GM18511 (cell line): ENCODE measurements at regions not wholly inside any gene's neighbourhood (a gene's known extent, or its start where the extent isn't known, plus 50 kb on each side); places are given as distances from the start of the nearest gene placed in this dataset.

Experiments used
- ATAC-seq: cut with Tn5 transposase; IDR thresholded peaks from one replicate; pipeline ENCODE4 v1.9.1; 2021; ENCODE audit warnings: mild to moderate bottlenecking, moderate library complexity; ENCODE audit not compliant: unreplicated experiment

- ATAC-seq, result no peak
These were observed 69.0 kb upstream of the ZSWIM6 start for GRCh38 chr5:61263072-61263471.

GRCh38 chr5:61263561-61264272 is 68.3 kb upstream of the ZSWIM6 start:
- no peak for ATAC-seq

GRCh38 chr5:61264273-61264661 is 67.8 kb upstream of the ZSWIM6 start:
- ATAC-seq, result no peak

GRCh38 chr5:61267116-61267515 is 64.9 kb upstream of the ZSWIM6 start:
- no peak for ATAC-seq

DNA sequence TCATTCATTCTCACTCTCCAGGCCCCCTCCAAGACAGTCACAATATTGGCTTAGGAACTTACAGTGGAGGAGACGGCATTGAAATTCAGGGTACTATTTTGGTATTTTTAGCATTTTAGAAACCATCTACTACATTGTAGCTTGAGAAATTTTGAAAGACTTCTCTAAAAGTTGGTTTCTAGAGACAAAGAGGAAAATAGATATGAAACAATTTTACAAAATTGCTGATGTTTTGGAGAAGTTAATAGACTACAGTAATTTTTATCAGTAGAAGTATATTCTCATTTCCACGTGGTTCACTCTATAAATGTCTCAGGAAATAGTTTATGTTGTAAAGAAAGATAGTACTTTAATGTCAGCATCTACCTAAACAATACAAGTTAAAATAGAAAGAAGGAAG is 63.2 kb upstream of the ZSWIM6 start:
- no peak for ATAC-seq

GRCh38 chr5:61270510-61271165 is 61.4 kb upstream of the ZSWIM6 start:
- no peak for ATAC-seq

DNA sequence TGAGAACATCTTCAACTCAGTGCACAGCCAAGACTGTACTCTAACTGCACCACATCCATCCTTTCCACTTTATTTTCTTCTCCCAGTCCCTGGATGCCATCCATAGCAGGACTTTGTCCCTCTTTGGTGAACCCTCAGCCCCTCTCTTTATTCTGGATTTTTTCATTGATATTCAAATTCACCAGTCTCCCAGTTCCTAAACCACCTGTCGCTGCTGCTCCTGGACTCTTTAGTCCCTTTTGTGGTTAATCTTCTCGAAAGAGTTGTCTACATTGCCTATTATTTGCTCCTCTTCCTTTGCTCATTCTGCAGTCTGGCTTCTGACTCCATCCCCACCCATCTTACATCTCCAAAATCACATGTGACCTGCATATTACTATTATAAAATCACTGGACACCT is 59.4 kb upstream of the ZSWIM6 start:
- ATAC-seq, result no peak

GRCh38 chr5:61273279-61273975 is 58.6 kb upstream of the ZSWIM6 start:
- no peak for ATAC-seq

DNA sequence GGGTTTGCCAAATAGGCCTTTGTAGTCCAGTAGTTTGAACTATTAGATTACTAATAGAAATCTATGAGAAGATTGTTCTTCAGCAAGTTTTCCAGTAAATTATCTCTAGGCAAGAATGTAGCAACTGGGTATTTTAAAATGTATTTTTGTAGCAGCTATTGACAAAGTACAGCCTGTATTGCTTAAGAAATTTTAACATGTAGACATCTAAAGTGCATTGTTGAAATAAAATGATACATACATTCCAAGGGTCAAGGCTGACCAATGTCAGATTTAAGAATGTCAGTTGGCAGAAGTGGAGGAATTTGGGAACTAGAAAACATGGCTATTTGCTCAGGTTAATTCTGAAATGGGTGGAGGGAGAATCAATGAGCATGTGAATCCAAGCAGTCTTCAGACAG is 57.5 kb upstream of the ZSWIM6 start:
- ATAC-seq, result no peak

GRCh38 chr5:61275841-61276240 is 56.2 kb upstream of the ZSWIM6 start:
- ATAC-seq, result no peak

GRCh38 chr5:61277190-61277589 is 54.9 kb upstream of the ZSWIM6 start:
- peak; percentile 35 for ATAC-seq

GRCh38 chr5:61277781-61278180 is 54.3 kb upstream of the ZSWIM6 start:
- ATAC-seq, result no peak

GRCh38 chr5:61279725-61280124 is 52.3 kb upstream of the ZSWIM6 start:
- ATAC-seq, result no peak

DNA sequence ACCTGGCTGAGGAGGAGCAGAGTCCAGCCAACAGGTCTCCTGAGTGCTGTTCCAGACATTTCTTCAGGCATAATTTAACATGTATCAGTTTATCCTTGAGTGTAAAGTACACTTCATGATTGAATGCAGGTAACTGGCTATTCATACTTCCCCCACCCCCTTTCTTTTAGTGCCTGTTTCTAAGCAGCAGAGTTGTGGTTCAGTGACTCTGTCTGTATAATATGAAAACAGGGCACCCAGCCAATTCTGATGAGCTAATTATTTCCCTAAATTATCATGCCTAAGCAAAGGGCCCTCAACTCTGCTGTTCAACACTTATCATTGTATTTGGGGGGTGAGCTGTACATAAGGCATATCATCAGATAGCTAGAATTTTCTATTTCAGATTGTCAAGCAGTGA is 51.9 kb upstream of the ZSWIM6 start:
- peak; percentile 70 for ATAC-seq

DNA sequence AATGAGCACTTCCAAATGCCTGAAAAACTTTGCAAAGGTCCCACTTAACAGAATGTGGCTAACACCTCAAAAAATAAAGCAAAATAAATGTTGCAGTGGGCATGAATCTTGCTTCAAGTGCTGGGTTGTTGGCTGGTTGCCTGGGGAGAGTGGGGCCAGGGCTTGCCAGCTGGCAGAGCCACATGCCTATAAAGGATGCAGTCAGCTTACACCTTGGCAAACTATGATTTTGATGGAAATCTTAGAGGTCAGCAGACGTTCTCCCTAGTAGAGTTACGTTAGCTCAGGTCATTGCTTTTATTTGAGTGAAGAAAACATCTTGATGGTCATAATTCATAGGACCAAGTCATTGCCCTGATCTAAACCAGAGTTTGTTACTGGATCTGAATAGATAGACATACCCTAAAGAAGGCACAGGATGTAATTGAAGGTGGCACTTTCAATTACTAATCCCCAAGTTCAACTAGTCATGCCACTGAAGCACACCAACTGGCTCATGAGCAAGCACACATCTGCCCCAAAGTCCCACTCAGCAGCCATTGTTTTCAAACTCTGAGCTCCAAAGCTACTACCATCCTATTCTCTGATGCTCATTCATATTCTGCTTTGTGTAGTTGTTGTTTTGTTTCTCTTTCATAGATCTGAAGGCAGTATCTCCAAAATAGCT is 51.2 kb upstream of the ZSWIM6 start:
- no peak for ATAC-seq

GRCh38 chr5:61281686-61282085 is 50.4 kb upstream of the ZSWIM6 start:
- no peak for ATAC-seq
